HepG2 (cell line): ENCODE measurements at regions not wholly inside any gene's neighbourhood (a gene's known extent, or its start where the extent isn't known, plus 50 kb on each side); places are given as distances from the start of the nearest gene placed in this dataset.

ENCODE experiments used
- AHDC1 ChIP-seq: sonication (generic); formaldehyde crosslinking; IDR thresholded peaks from 2 replicates; pipeline ENCODE4 v1.5.1; 2020; ENCODE audit warnings: mild to moderate bottlenecking, missing genetic modification reagents, borderline replicate concordance
- BRF2 ChIP-seq: sonication (generic); formaldehyde crosslinking; IDR thresholded peaks from 2 replicates; pipeline ENCODE4 v1.8.1; 2022; ENCODE audit warnings: mild to moderate bottlenecking, missing genetic modification reagents
- MAX ChIP-seq: IDR thresholded peaks from 2 replicates; pipeline ENCODE4 v1.6.1; 2012; ENCODE audit warnings: inconsistent platforms
- MED1 ChIP-seq: sonication (generic); formaldehyde crosslinking; IDR thresholded peaks from 2 replicates; pipeline ENCODE4 v1.4.0; 2020; ENCODE audit warnings: missing genetic modification reagents
- PHF21A ChIP-seq: sonication (generic); formaldehyde crosslinking; IDR thresholded peaks from 2 replicates; pipeline ENCODE4 v1.5.0; 2020; ENCODE audit warnings: mild to moderate bottlenecking, missing genetic modification reagents
- PRDM10 ChIP-seq: sonication (generic); formaldehyde crosslinking; IDR thresholded peaks from 2 replicates; pipeline ENCODE4 v1.4.0; 2020; ENCODE audit warnings: low read depth, missing genetic modification reagents
- SIX4 ChIP-seq: sonication (generic); formaldehyde crosslinking; IDR thresholded peaks from 2 replicates; pipeline ENCODE4 v1.4.0; 2020; ENCODE audit warnings: missing genetic modification reagents
- ZNF143 ChIP-seq: sonication (generic); formaldehyde crosslinking; IDR thresholded peaks from 2 replicates; pipeline ENCODE4 v1.4.0; 2020; ENCODE audit warnings: missing genetic modification reagents
- ZNF609 ChIP-seq: sonication (generic); formaldehyde crosslinking; IDR thresholded peaks from 2 replicates; pipeline ENCODE4 v1.4.0; 2020; ENCODE audit warnings: mild to moderate bottlenecking, missing genetic modification reagents, borderline replicate concordance
- ZSCAN21 ChIP-seq: sonication (generic); formaldehyde crosslinking; IDR thresholded peaks from 2 replicates; pipeline ENCODE4 v1.8.0; 2022; ENCODE audit warnings: mild to moderate bottlenecking, missing genetic modification reagents, moderate library complexity, borderline replicate concordance
- ZSCAN22 ChIP-seq: sonication (generic); formaldehyde crosslinking; IDR thresholded peaks from 2 replicates; pipeline ENCODE4 v1.4.0; 2020; ENCODE audit warnings: mild to moderate bottlenecking, missing genetic modification reagents

- TF ChIP-seq ZNF143 (CRISPR knock-in tag) = no peak
- TF ChIP-seq ZNF609 (CRISPR knock-in tag) = peak; percentile 42; the same call in 1 of the 2 replicates
- TF ChIP-seq MAX = no peak
- no peak for TF ChIP-seq ZSCAN21
- no peak for TF ChIP-seq BRF2 (CRISPR knock-in tag)
- no peak for TF ChIP-seq PRDM10
- TF ChIP-seq AHDC1 (CRISPR knock-in tag) = 0 out of 2 replicates have a peak, but pooled peaks have one; percentile 12
- peak; percentile 37; the same call in 1 of the 2 replicates for TF ChIP-seq MED1 (CRISPR knock-in tag)
- TF ChIP-seq SIX4 (CRISPR knock-in tag) = no peak
- no peak for TF ChIP-seq ZSCAN22 (CRISPR knock-in tag)
- TF ChIP-seq PHF21A (CRISPR knock-in tag) = 0 out of 2 replicates have a peak, but pooled peaks have one; percentile 7
These were observed 70.0 kb upstream of the MAP4K4 start (continued) for GRCh38 chr2:101627285-101628029.
